GM19324 (cell line): ENCODE measurements at regions not wholly inside any gene's neighbourhood (a gene's known extent, or its start where the extent isn't known, plus 50 kb on each side); places are given as distances from the start of the nearest gene placed in this dataset.
"Not testable (repeated sequence)": the region's sequence is repeated elsewhere in the genome, so short reads cannot be mapped to it uniquely, and the experiment has no call there.

Experiments used
- ATAC-seq: cut with Tn5 transposase; IDR thresholded peaks from one replicate; pipeline ENCODE4 v1.9.1; 2021; ENCODE audit warnings: mild to moderate bottlenecking, moderate library complexity; ENCODE audit not compliant: unreplicated experiment, low FRiP score

GRCh38 chr10:8407501-8408021, 353.1 kb downstream of the GATA3 start:
- ATAC-seq, result no peak

GRCh38 chr10:8410506-8410905, 356.0 kb downstream of the GATA3 start:
- ATAC-seq, result no peak

GRCh38 chr10:8412541-8412940, 358.1 kb downstream of the GATA3 start:
- ATAC-seq, result no peak

- ATAC-seq, result not testable (repeated sequence)
These were observed 360.5 kb downstream of the GATA3 start for GRCh38 chr10:8415029-8415428.

GRCh38 chr10:8416192-8416701, 361.8 kb downstream of the GATA3 start:
- no peak for ATAC-seq

GRCh38 chr10:8416760-8417159, 362.3 kb downstream of the GATA3 start:
- ATAC-seq, result no peak

GRCh38 chr10:8417631-8418030, 363.1 kb downstream of the GATA3 start:
- no peak for ATAC-seq

GRCh38 chr10:8418631-8419030, 364.1 kb downstream of the GATA3 start:
- no peak for ATAC-seq

GRCh38 chr10:8420182-8420581, 365.7 kb downstream of the GATA3 start:
- no peak for ATAC-seq

GRCh38 chr10:8424555-8425211, 370.2 kb downstream of the GATA3 start:
- no peak for ATAC-seq

GRCh38 chr10:8428654-8429053, 374.2 kb downstream of the GATA3 start:
- ATAC-seq, result no peak

GRCh38 chr10:8430321-8430720, 375.8 kb downstream of the GATA3 start:
- ATAC-seq, result no peak

GRCh38 chr10:8431511-8431910, 377.0 kb downstream of the GATA3 start:
- ATAC-seq, result no peak

- ATAC-seq, result no peak
These were observed 380.9 kb downstream of the GATA3 start for GRCh38 chr10:8435186-8436055.

- ATAC-seq, result no peak
These were observed 383.4 kb downstream of the GATA3 start for GRCh38 chr10:8437896-8438295.

GRCh38 chr10:8438603-8439002, 384.1 kb downstream of the GATA3 start:
- no peak for ATAC-seq

GRCh38 chr10:8439040-8439439, 384.6 kb downstream of the GATA3 start:
- ATAC-seq, result no peak

GRCh38 chr10:8444630-8445029, 390.1 kb downstream of the GATA3 start:
- no peak for ATAC-seq

GRCh38 chr10:8445353-8445752, 390.9 kb downstream of the GATA3 start:
- no peak for ATAC-seq

- no peak for ATAC-seq
These were observed 395.4 kb downstream of the GATA3 start for GRCh38 chr10:8449909-8450308.

GRCh38 chr10:8453587-8453986, 399.1 kb downstream of the GATA3 start:
- ATAC-seq, result no peak
